ENCODE measurements at regions not wholly inside any gene's neighbourhood (a gene's known extent, or its start where the extent isn't known, plus 50 kb on each side); places are given as distances from the start of the nearest gene placed in this dataset.

GRCh38 chr3:160091441-160091840 is 102.8 kb downstream of the IL12A start:
- TF ChIP-seq ZNF362 (CRISPR knock-in tag; IDR thresholded peaks at IDR 0.05; ENCODE audit: borderline replicate concordance) (no peak), ZSCAN21 (CRISPR knock-in tag; IDR thresholded peaks at IDR 0.05; ENCODE audit: borderline replicate concordance) (no peak), EZH2 (conservative IDR thresholded peaks at IDR 0.05; ENCODE audit: low read depth, low read length) (no peak), NFE2L2 (IDR thresholded peaks at IDR 0.05; ENCODE audit: low read length) (no peak), TCF12 (IDR thresholded peaks at IDR 0.05) (no peak), TCF12 (CRISPR knock-in tag; IDR thresholded peaks at IDR 0.05) (no peak), THAP7 (CRISPR knock-in tag; IDR thresholded peaks at IDR 0.05) (no peak)
- TF ChIP-seq, protein P1, sequence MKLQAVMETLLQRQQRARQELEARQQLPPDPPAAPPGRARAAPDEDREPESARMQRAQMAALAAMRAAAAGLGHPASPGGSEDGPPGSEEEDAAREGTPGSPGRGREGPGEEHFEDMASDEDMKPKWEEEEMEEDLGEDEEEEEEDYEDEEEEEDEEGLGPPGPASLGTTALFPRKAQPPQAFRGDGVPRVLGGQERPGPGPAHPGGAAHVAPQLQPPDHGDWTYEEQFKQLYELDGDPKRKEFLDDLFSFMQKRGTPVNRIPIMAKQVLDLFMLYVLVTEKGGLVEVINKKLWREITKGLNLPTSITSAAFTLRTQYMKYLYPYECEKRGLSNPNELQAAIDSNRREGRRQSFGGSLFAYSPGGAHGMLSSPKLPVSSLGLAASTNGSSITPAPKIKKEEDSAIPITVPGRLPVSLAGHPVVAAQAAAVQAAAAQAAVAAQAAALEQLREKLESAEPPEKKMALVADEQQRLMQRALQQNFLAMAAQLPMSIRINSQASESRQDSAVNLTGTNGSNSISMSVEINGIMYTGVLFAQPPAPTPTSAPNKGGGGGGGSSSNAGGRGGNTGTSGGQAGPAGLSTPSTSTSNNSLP (IDR thresholded peaks at IDR 0.05; ENCODE audit: low read depth, low read length) = no peak
- TF ChIP-seq, protein P2, sequence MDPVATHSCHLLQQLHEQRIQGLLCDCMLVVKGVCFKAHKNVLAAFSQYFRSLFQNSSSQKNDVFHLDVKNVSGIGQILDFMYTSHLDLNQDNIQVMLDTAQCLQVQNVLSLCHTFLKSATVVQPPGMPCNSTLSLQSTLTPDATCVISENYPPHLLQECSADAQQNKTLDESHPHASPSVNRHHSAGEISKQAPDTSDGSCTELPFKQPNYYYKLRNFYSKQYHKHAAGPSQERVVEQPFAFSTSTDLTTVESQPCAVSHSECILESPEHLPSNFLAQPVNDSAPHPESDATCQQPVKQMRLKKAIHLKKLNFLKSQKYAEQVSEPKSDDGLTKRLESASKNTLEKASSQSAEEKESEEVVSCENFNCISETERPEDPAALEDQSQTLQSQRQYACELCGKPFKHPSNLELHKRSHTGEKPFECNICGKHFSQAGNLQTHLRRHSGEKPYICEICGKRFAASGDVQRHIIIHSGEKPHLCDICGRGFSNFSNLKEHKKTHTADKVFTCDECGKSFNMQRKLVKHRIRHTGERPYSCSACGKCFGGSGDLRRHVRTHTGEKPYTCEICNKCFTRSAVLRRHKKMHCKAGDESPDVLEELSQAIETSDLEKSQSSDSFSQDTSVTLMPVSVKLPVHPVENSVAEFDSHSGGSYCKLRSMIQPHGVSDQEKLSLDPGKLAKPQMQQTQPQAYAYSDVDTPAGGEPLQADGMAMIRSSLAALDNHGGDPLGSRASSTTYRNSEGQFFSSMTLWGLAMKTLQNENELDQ (CRISPR knock-in tag; IDR thresholded peaks at IDR 0.05; ENCODE audit: borderline replicate concordance) = no peak
